H1 (cell line): ENCODE measurements at regions not wholly inside any gene's neighbourhood (a gene's known extent, or its start where the extent isn't known, plus 50 kb on each side); places are given as distances from the start of the nearest gene placed in this dataset.

Source experiments
- CTCF ChIA-PET: fragments of 300-600 bp; sonication (Branson Sonifier 250); formaldehyde crosslinking; loops from one replicate; lab custom pipeline; 2021; ENCODE audit not compliant: partially characterized antibody; lab: Charles Lee
- POLR2A ChIA-PET: fragments of 300-600 bp; sonication (Branson Sonifier 250); formaldehyde crosslinking; loops from one replicate; lab custom pipeline; 2021; ENCODE audit warnings: inconsistent platforms; ENCODE audit not compliant: partially characterized antibody; lab: Charles Lee
- DNase-seq, 2 experiments: peaks; one replicate each; pipeline versions ENCODE4 v3.0.0 to v3.0.0-alpha.2; 2010 to 2022; ENCODE audit warnings: low spot score in 2 of 2, low read depth in 1 of 2, mixed read lengths in 1 of 2
- FAIRE-seq: peaks from 2 replicates; lab custom pipeline; 2011; peaks lifted over from hg19 to GRCh38; lab: Jason Lieb, UNC
- H2AFZ ChIP-seq: 2 replicates; pipeline ENCODE4 v1.8.1; 2012; ENCODE audit warnings: low read length, inconsistent platforms
- H2AK5ac ChIP-seq: 2 replicates; pipeline ENCODE4 v1.6.1; 2013; ENCODE audit warnings: low read depth, low read length
- H2BK120ac ChIP-seq: replicated peaks from 2 replicates; pipeline ENCODE3; 2013; ENCODE audit warnings: low read depth, low read length, inconsistent platforms
- H2BK12ac ChIP-seq: 2 replicates; pipeline ENCODE4 v1.6.1; 2013; ENCODE audit warnings: low read depth, low read length
- H2BK15ac ChIP-seq: 2 replicates; pipeline ENCODE4 v1.6.1; 2013; ENCODE audit warnings: low read length
- H2BK20ac ChIP-seq: 2 replicates; pipeline ENCODE4 v1.6.1; 2013; ENCODE audit warnings: low read length
- H2BK5ac ChIP-seq: 2 replicates; pipeline ENCODE4 v1.6.1; 2013; ENCODE audit warnings: low read depth, low read length
- H3K14ac ChIP-seq: 2 replicates; pipeline ENCODE4 v1.6.1; 2013; ENCODE audit warnings: inconsistent platforms; ENCODE audit not compliant: insufficient read length
- H3K18ac ChIP-seq: 2 replicates; pipeline ENCODE4 v1.6.1; 2013; ENCODE audit warnings: low read length; ENCODE audit errors: extremely low read depth
- H3K23ac ChIP-seq: 2 replicates; pipeline ENCODE4 v1.6.1; 2013; ENCODE audit warnings: inconsistent platforms; ENCODE audit not compliant: insufficient read length
- H3K23me2 ChIP-seq: 2 replicates; pipeline ENCODE4 v1.6.1; 2013; ENCODE audit warnings: low read depth, low read length
- H3K27ac ChIP-seq: 2 replicates; pipeline ENCODE4 v1.6.1; 2011; ENCODE audit warnings: low read depth, low read length, inconsistent platforms
- H3K27me3 ChIP-seq, 4 experiments: replicated peaks in 1 of 4; 1 replicate in 1 of 4; 2 replicates in 3 of 4; pipeline versions ENCODE4 v1.6.1 to v1.8.1; 2011 to 2013; ENCODE audit warnings: low read length in 3 of 4, mild to moderate bottlenecking in 3 of 4, inconsistent platforms in 2 of 4, mixed read lengths in 2 of 4, moderate library complexity in 1 of 4; ENCODE audit not compliant: control insufficient read depth in 3 of 4, insufficient read depth in 3 of 4; ENCODE audit errors: extremely low read depth in 1 of 4
- H3K36me3 ChIP-seq, 4 experiments: 2 replicates each; pipeline versions ENCODE4 v1.6.1 to v1.8.1; 2011 to 2013; ENCODE audit warnings: mild to moderate bottlenecking in 4 of 4, low read length in 3 of 4, moderate library complexity in 2 of 4, control low read depth in 1 of 4, inconsistent platforms in 1 of 4; ENCODE audit not compliant: insufficient read depth in 4 of 4, control insufficient read depth in 2 of 4
- H3K4ac ChIP-seq: replicated peaks from 2 replicates; pipeline ENCODE3; 2013; ENCODE audit warnings: low read length, low read depth, mixed read lengths, inconsistent platforms; ENCODE audit not compliant: insufficient read length
- H3K4me1 ChIP-seq, 4 experiments: replicated peaks in 1 of 4; 1 replicate in 1 of 4; 2 replicates in 3 of 4; pipeline versions ENCODE4 v1.6.1 to v1.8.1; 2011 to 2013; ENCODE audit warnings: low read length in 3 of 4, inconsistent platforms in 2 of 4, mixed read lengths in 1 of 4; ENCODE audit not compliant: insufficient read depth in 4 of 4, control insufficient read depth in 3 of 4
- H3K4me2 ChIP-seq, 2 experiments: 2 replicates each; pipeline versions ENCODE4 v1.6.1 to v1.8.1; 2011 to 2013; ENCODE audit warnings: low read depth in 2 of 2, low read length in 2 of 2, control low read depth in 1 of 2, inconsistent platforms in 1 of 2, mild to moderate bottlenecking in 1 of 2; ENCODE audit not compliant: insufficient read depth in 1 of 2
- H3K4me3 ChIP-seq, 4 experiments: fragments of 200-600, 300-600 bp in 1 of 4; sonication (generic), shearing (Covaris generic), sonication (Bioruptor Twin) in 1 of 4; 2 replicates each; pipeline versions ENCODE4 v1.5.1 to v1.8.1; 2011 to 2016; ENCODE audit warnings: low read length in 4 of 4, low read depth in 3 of 4, control low read depth in 2 of 4, inconsistent platforms in 2 of 4, mild to moderate bottlenecking in 2 of 4, mixed read lengths in 1 of 4, moderate library complexity in 1 of 4; ENCODE audit not compliant: insufficient read depth in 2 of 4; ENCODE audit errors: extremely low read depth in 1 of 4
- H3K56ac ChIP-seq: replicated peaks from 2 replicates; pipeline ENCODE3; 2013; ENCODE audit warnings: low read depth, mild to moderate bottlenecking, mixed read lengths, low read length, inconsistent platforms; ENCODE audit not compliant: insufficient read length
- H3K79me1 ChIP-seq: 2 replicates; pipeline ENCODE4 v1.6.1; 2013; ENCODE audit warnings: low read depth, low read length, control low read depth
- H3K79me2 ChIP-seq, 2 experiments: 2 replicates each; pipeline versions ENCODE4 v1.6.1 to v1.8.1; 2012 to 2013; ENCODE audit warnings: low read length in 2 of 2, mild to moderate bottlenecking in 2 of 2, inconsistent platforms in 1 of 2; ENCODE audit not compliant: insufficient read depth in 2 of 2, control insufficient read depth in 1 of 2
- H3K9ac ChIP-seq, 4 experiments: replicated peaks in 1 of 4; 1 replicate in 1 of 4; 2 replicates in 3 of 4; pipeline versions ENCODE4 v1.6.1 to v1.8.1; 2011 to 2013; ENCODE audit warnings: low read depth in 3 of 4, low read length in 3 of 4, control low read depth in 2 of 4, mild to moderate bottlenecking in 2 of 4, moderate library complexity in 2 of 4, inconsistent platforms in 1 of 4; ENCODE audit errors: extremely low read depth in 1 of 4
- H3K9me3 ChIP-seq, 2 experiments: 2 replicates each; pipeline versions ENCODE4 v1.6.1 to v1.8.1; 2012 to 2013; ENCODE audit warnings: mild to moderate bottlenecking in 2 of 2, moderate library complexity in 2 of 2, control low read depth in 1 of 2, inconsistent platforms in 1 of 2, low read depth in 1 of 2, low read length in 1 of 2, mixed read lengths in 1 of 2; ENCODE audit not compliant: insufficient read depth in 2 of 2
- H4K20me1 ChIP-seq, 2 experiments: replicated peaks in 1 of 2; 2 replicates each; pipeline versions ENCODE3 to v1.8.1; 2011 to 2013; ENCODE audit warnings: inconsistent platforms in 2 of 2, low read length in 2 of 2, mild to moderate bottlenecking in 1 of 2; ENCODE audit not compliant: insufficient read depth in 2 of 2, control insufficient read depth in 1 of 2
- H4K5ac ChIP-seq: 2 replicates; pipeline ENCODE4 v1.6.1; 2013; ENCODE audit warnings: low read length, low read depth, mixed read lengths, inconsistent platforms; ENCODE audit not compliant: insufficient read length
- H4K8ac ChIP-seq: 2 replicates; pipeline ENCODE4 v1.8.0; 2013; ENCODE audit warnings: mild to moderate bottlenecking, moderate library complexity, low read length, inconsistent platforms; ENCODE audit not compliant: insufficient read depth; ENCODE audit errors: extremely low read depth
- H4K91ac ChIP-seq: replicated peaks from 2 replicates; pipeline ENCODE3; 2013; ENCODE audit warnings: low read length, mixed read lengths, inconsistent platforms; ENCODE audit not compliant: insufficient read length
- CEBPB ChIP-seq: IDR thresholded peaks from 2 replicates; pipeline ENCODE4 v1.6.1; 2012; ENCODE audit warnings: low read depth, low read length
- CREB1 ChIP-seq: IDR thresholded peaks from 2 replicates; pipeline ENCODE4 v1.6.1; 2012; ENCODE audit warnings: inconsistent platforms
- CTBP2 ChIP-seq: IDR thresholded peaks from 2 replicates; pipeline ENCODE4 v1.7.0; 2011; ENCODE audit warnings: borderline replicate concordance, mild to moderate bottlenecking, moderate library complexity, mixed read lengths, low read length; ENCODE audit not compliant: insufficient read depth, insufficient read length
- SAP30 ChIP-seq: fragments of 300-600 bp; sonication (generic); IDR thresholded peaks from 2 replicates; pipeline ENCODE4 v1.7.1; 2012; ENCODE audit warnings: low read length, moderate library complexity, mild to moderate bottlenecking, inconsistent platforms; ENCODE audit not compliant: insufficient read depth, insufficient replicate concordance
- SUZ12 ChIP-seq: fragments of 200-600 bp; sonication (generic); IDR thresholded peaks from 2 replicates; pipeline ENCODE4 v1.6.1; 2012; ENCODE audit warnings: mild to moderate bottlenecking, inconsistent platforms, low read length, moderate library complexity, mixed read lengths
- TBP ChIP-seq: IDR thresholded peaks from 2 replicates; pipeline ENCODE4 v1.6.1; 2011; ENCODE audit warnings: low read depth, low read length, improper control_type of control experiment
- TCF12 ChIP-seq: IDR thresholded peaks from 2 replicates; pipeline ENCODE4 v1.6.1; 2011; ENCODE audit warnings: low read depth, mild to moderate bottlenecking, low read length
- TEAD4 ChIP-seq: IDR thresholded peaks from 2 replicates; pipeline ENCODE4 v1.6.1; 2012; ENCODE audit warnings: low read depth, low read length, inconsistent platforms, mixed read lengths
- YY1 ChIP-seq: IDR thresholded peaks from 2 replicates; pipeline ENCODE4 v1.6.1; 2011; ENCODE audit warnings: low read depth, mild to moderate bottlenecking, low read length
- WGBS, 2 experiments: shearing (Covaris generic) in 1 of 2; methylation state at CpG; one replicate each; pipeline versions ENCODE4 v1.1.6 to v1.1.7; 2013 to 2015; ENCODE audit warnings: low lambda C conversion rate in 2 of 2, mixed read lengths in 2 of 2, inconsistent platforms in 1 of 2, low coverage in 1 of 2, missing lambda C conversion rate in 1 of 2; ENCODE audit not compliant: insufficient replicate concordance in 2 of 2, insufficient coverage in 1 of 2, insufficient read length in 1 of 2; ENCODE audit errors: extremely low coverage in 1 of 2, missing lambda C conversion rate in 1 of 2; 5-methylcytosine and 5-hydroxymethylcytosine counted together
- TF ChIP-seq, protein P1 (sequence below): IDR thresholded peaks from 2 replicates; pipeline ENCODE4 v1.6.1; 2011; ENCODE audit warnings: low read length, improper control_type of control experiment

DNA sequence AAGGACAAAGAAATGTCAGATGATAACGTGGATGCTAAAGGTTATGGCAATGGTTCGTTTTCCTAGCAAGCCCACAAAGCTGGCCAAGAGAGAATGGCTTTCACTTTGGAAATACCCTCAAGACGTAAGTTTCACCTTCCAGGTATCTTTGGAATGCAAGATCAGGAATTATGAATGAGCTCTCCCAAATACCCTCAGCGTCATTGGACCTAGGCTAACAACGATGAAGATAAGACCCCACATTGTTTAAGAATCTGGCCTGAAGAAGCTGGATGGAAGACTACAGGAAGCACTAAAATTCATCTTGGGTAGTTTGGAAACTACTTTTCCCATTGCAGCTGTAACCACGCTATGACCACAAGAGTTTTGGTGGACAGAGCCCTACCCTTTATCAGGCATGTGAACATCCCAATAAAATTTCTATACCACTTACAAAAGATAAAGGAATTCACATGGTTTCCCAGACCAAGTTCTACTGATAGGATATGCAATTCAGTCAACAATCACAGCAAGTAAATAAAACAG lies 111.9 kb downstream of the KDR start:
- Histone ChIP-seq H3K18ac (no peak overlapping the region), H3K4ac (no peak overlapping the region), H3K36me3 (no peaks in the 10 kb centered on the region), H4K91ac (no peak overlapping the region), H3K14ac (no peak overlapping the region), H3K9me3 (no peaks in the 10 kb centered on the region), H2AK5ac (no peak overlapping the region), H2BK5ac (no peak overlapping the region), H2BK20ac (no peak overlapping the region), H3K9ac (no peak overlapping the region), H4K5ac (no peak overlapping the region), H3K4me3 (no peak overlapping the region), H3K23ac (no peak overlapping the region)
- POLR2A ChIA-PET, result no interaction called here
- TF ChIP-seq CREB1, result no peak
- no peak for TF ChIP-seq SUZ12
- TF ChIP-seq TEAD4, result no peak
- TF ChIP-seq YY1, result no peak
- TF ChIP-seq, protein P1, sequence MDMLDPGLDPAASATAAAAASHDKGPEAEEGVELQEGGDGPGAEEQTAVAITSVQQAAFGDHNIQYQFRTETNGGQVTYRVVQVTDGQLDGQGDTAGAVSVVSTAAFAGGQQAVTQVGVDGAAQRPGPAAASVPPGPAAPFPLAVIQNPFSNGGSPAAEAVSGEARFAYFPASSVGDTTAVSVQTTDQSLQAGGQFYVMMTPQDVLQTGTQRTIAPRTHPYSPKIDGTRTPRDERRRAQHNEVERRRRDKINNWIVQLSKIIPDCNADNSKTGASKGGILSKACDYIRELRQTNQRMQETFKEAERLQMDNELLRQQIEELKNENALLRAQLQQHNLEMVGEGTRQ, result no peak
- TF ChIP-seq TBP, result no peak
- no peak for TF ChIP-seq CTBP2
- TF ChIP-seq CEBPB, result no peak
- TF ChIP-seq SAP30, result no peak
- TF ChIP-seq TCF12, result no peak
- TF ChIP-seq, all 59 proteins: peak for 0
- Histone ChIP-seq H3K79me2 (no peaks in the 10 kb centered on the region), H3K27me3 (no peaks in the 10 kb centered on the region), H3K56ac (no peak overlapping the region), H4K20me1 (no peaks in the 10 kb centered on the region), H2BK12ac (no peak overlapping the region), H2BK120ac (no peak overlapping the region), H3K27ac (no peak overlapping the region), H2BK15ac (no peak overlapping the region), H3K79me1 (no peaks in the 10 kb centered on the region), H3K23me2 (no peaks in the 10 kb centered on the region), H3K4me1 (no peaks in the 10 kb centered on the region), H2AFZ (no peak overlapping the region; the same call in 1 of the 2 replicates), H4K8ac (no peak overlapping the region), H3K4me2 (no peak overlapping the region)
- WGBS, 2 experiments, result 86% methylated on average over 6 of the region's 6 CpGs; no CpG with 5 or more reads in 1 of the 2 experiments
- CTCF ChIA-PET, result interaction anchor here (1.4 to 2.2 kb wide), 2 partner anchors 42 to 308 kb away, joined by 4 to 8 read pairs; no protein-coding TSS in a partner anchor
- DNase-seq (no peak), FAIRE-seq (no peak)
